Ishikawa (cell line): ENCODE measurements at regions not wholly inside any gene's neighbourhood (a gene's known extent, or its start where the extent isn't known, plus 50 kb on each side); places are given as distances from the start of the nearest gene placed in this dataset.

Experiments used
- CEBPB ChIP-seq: IDR thresholded peaks from 2 replicates; pipeline ENCODE4 v1.6.1; 2012
- CREB1 ChIP-seq: IDR thresholded peaks from 2 replicates; pipeline ENCODE4 v1.6.1; 2012; ENCODE audit warnings: low read depth
- EGR1 ChIP-seq: IDR thresholded peaks from 2 replicates; pipeline ENCODE4 v1.6.1; 2012
- MAX ChIP-seq: IDR thresholded peaks from 2 replicates; pipeline ENCODE4 v1.6.1; 2012
- RAD21 ChIP-seq: IDR thresholded peaks from 2 replicates; pipeline ENCODE4 v1.6.1; 2012; ENCODE audit warnings: low read depth
- TAF1 ChIP-seq: IDR thresholded peaks from 2 replicates; pipeline ENCODE4 v1.6.1; 2012; ENCODE audit warnings: low read depth, mild to moderate bottlenecking
- TCF12 ChIP-seq: IDR thresholded peaks from 2 replicates; pipeline ENCODE4 v1.6.1; 2012; ENCODE audit warnings: low read depth
- TEAD4 ChIP-seq: IDR thresholded peaks from 2 replicates; pipeline ENCODE4 v1.6.1; 2012
- TF ChIP-seq, protein P1 (sequence below): IDR thresholded peaks from 2 replicates; pipeline ENCODE4 v1.6.1; 2012
- TF ChIP-seq, protein P2 (sequence below): IDR thresholded peaks from 2 replicates; pipeline ENCODE4 v1.6.1; 2012; ENCODE audit warnings: low read depth, mild to moderate bottlenecking

DNA sequence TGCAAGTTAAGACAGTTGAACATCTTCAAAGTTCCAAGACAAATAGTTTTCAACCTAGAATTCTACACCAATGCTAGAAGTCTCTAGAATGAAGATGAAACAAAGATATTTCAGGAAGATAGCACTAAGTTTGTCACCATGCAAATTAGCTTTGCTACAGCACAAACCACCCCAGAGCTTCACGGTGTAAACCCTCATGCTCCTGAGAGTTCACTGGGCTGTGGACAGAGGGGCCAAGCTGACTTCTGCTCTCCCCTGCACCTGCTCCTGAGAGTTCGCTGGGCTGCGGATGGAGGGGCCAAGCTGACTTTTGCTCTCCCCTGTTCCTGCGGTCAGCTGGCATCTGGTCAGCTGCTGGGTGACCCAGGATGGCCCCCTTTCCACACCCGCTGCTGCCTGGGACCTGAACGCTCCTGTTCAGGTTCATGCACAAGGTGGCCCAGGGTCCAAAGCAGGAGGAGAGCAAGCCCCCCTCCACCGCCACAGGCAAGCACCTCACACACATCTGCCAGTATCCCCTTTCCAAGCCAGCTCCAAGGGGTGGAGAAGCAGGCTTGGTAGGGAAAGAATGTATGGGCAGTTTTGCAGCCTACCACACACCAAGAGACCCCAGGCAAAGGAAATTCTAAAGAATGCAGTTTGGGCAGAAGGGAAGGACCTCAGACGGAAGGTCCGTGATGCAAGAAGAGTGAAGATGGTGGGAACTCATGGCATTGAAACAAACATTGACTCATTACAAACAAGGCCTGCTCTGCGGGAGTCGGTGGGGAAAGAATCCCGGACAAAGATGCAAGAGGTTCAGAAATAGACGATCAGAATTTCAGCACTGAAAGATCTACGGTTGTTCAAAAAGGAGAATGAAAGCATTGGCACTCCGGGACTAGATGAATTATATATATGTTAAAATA lies 137.8 kb upstream of the PPP2R2D start:
- TF ChIP-seq TEAD4 (no peak), CREB1 (no peak), RAD21 (no peak), CEBPB (no peak), MAX (no peak), TAF1 (no peak), TCF12 (no peak), EGR1 (no peak)
- TF ChIP-seq, protein P1, sequence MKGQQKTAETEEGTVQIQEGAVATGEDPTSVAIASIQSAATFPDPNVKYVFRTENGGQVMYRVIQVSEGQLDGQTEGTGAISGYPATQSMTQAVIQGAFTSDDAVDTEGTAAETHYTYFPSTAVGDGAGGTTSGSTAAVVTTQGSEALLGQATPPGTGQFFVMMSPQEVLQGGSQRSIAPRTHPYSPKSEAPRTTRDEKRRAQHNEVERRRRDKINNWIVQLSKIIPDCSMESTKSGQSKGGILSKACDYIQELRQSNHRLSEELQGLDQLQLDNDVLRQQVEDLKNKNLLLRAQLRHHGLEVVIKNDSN, result no peak
- TF ChIP-seq, protein P2, sequence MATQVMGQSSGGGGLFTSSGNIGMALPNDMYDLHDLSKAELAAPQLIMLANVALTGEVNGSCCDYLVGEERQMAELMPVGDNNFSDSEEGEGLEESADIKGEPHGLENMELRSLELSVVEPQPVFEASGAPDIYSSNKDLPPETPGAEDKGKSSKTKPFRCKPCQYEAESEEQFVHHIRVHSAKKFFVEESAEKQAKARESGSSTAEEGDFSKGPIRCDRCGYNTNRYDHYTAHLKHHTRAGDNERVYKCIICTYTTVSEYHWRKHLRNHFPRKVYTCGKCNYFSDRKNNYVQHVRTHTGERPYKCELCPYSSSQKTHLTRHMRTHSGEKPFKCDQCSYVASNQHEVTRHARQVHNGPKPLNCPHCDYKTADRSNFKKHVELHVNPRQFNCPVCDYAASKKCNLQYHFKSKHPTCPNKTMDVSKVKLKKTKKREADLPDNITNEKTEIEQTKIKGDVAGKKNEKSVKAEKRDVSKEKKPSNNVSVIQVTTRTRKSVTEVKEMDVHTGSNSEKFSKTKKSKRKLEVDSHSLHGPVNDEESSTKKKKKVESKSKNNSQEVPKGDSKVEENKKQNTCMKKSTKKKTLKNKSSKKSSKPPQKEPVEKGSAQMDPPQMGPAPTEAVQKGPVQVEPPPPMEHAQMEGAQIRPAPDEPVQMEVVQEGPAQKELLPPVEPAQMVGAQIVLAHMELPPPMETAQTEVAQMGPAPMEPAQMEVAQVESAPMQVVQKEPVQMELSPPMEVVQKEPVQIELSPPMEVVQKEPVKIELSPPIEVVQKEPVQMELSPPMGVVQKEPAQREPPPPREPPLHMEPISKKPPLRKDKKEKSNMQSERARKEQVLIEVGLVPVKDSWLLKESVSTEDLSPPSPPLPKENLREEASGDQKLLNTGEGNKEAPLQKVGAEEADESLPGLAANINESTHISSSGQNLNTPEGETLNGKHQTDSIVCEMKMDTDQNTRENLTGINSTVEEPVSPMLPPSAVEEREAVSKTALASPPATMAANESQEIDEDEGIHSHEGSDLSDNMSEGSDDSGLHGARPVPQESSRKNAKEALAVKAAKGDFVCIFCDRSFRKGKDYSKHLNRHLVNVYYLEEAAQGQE, result no peak
